NT2/D1 (cell line): ENCODE measurements at regions not wholly inside any gene's neighbourhood (a gene's known extent, or its start where the extent isn't known, plus 50 kb on each side); places are given as distances from the start of the nearest gene placed in this dataset.
A peak's percentile ranks its signal among the peaks of the same experiment; 100 is the strongest.

Experiments
- DNase-seq: peaks from one replicate; pipeline ENCODE4 v3.0.0-alpha.2; 2011; ENCODE audit warnings: low read depth, low spot score
- H3K27me3 ChIP-seq: 2 replicates; pipeline ENCODE4 v1.6.0; 2011; ENCODE audit warnings: mild to moderate bottlenecking; ENCODE audit not compliant: insufficient read length, insufficient read depth
- H3K36me3 ChIP-seq: 2 replicates; pipeline ENCODE4 v1.6.1; 2011; ENCODE audit warnings: mild to moderate bottlenecking, low read length, mixed read lengths; ENCODE audit not compliant: insufficient read depth, insufficient read length
- H3K4me1 ChIP-seq: 2 replicates; pipeline ENCODE4 v1.5.1; 2011; ENCODE audit not compliant: insufficient read depth, insufficient read length
- H3K4me3 ChIP-seq: 2 replicates; pipeline ENCODE4 v1.5.1; 2011; ENCODE audit warnings: low read depth; ENCODE audit not compliant: insufficient read length
- H3K9ac ChIP-seq: 2 replicates; pipeline ENCODE4 v1.6.0; 2011; ENCODE audit warnings: low read depth; ENCODE audit not compliant: insufficient read length
- H3K9me3 ChIP-seq: 2 replicates; pipeline ENCODE4 v1.5.1; 2011; ENCODE audit warnings: mild to moderate bottlenecking, low read length; ENCODE audit not compliant: insufficient read depth
- SUZ12 ChIP-seq: IDR thresholded peaks from 2 replicates; pipeline ENCODE4 v1.6.1; 2011; ENCODE audit not compliant: insufficient read length, insufficient read depth; ENCODE audit errors: extremely low read depth
- YY1 ChIP-seq: IDR thresholded peaks from 2 replicates; pipeline ENCODE4 v1.6.1; 2011; ENCODE audit not compliant: insufficient read length, insufficient read depth
- ZNF274 ChIP-seq: IDR thresholded peaks from 2 replicates; pipeline ENCODE4 v1.6.1; 2011; ENCODE audit warnings: mild to moderate bottlenecking, low read depth, low read length

DNA sequence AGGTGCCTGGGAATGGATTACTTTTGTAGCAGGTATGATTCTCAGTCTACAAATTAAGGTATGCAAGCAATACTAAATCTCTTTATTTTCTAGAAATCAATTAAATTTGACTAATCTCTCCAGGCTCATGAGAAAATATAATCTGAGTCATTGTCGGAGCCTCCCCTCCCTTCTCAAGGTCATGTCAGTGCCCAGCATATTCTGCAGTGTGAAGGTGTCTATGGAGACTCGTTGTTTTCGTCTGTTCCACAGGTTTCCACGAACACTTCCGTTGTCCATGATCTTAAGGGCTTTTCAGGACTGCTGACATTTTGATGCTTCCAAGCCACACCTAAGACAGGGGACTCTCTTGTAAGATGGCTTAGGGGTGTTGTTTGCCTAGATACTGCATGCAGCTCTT is 56.6 kb upstream of the SCOC start:
- Histone ChIP-seq H3K9me3 (0 out of 2 replicates have a peak, but pooled peaks cover 3% of the 10 kb centered on the region), H3K36me3 (no peaks in the 10 kb centered on the region), H3K9ac (no peak overlapping the region), H3K27me3 (peaks cover 17% of the 10 kb centered on the region), H3K4me3 (no peak overlapping the region), H3K4me1 (peaks cover 3% of the 10 kb centered on the region)
- no peak for DNase-seq
- TF ChIP-seq ZNF274 = no peak
- TF ChIP-seq YY1 = no peak
- no peak for TF ChIP-seq SUZ12

DNA sequence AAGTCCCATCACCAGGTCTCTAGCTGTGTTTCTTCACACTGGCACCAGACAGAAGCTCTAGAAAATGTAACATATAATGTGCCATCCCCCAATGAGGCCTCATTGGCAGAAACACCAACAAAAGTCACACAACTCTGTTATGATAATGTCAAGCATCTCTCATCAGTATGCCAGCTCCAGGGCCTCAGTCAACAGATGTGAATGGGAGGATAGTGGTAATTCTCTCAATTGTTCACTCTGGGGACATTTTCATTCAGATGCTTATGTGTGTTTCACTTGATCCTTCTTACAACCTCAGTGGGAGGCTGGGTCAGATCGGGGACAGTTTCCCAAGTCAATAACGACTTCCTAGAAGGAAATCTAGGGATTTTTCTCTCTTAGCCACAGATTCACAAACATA is 57.5 kb upstream of the SCOC start:
- TF ChIP-seq ZNF274 (no peak), YY1 (no peak)
- Histone ChIP-seq H3K27me3 (peaks cover 17% of the 10 kb centered on the region), H3K4me3 (no peak overlapping the region), H3K9me3 (no peaks in the 10 kb centered on the region), H3K4me1 (peaks cover 3% of the 10 kb centered on the region), H3K9ac (no peak overlapping the region), H3K36me3 (no peaks in the 10 kb centered on the region)
- DNase-seq = peak; percentile 75

DNA sequence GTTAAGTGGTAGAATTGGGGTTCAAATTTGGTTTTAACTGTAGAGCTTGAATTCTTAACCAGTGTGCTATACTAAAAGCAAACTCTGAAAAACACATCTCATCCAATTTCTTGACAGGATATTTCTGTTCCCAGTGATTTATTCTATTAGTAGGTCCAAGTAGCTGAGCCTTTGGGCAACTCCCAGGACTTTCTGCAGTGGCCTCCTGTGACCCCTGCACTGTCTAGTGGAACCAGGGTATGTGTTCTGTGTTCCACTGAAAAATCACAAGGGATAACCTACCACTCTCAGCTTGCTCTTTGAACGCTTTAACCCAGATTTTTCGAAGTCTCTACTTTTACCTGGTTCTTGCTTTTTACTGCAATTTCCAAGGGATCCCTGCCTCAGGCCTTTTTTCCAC is 58.0 kb upstream of the SCOC start:
- DNase-seq = no peak
- Histone ChIP-seq H3K9ac (no peak overlapping the region), H3K4me1 (peaks cover 3% of the 10 kb centered on the region), H3K36me3 (no peaks in the 10 kb centered on the region), H3K9me3 (no peaks in the 10 kb centered on the region), H3K27me3 (peaks cover 17% of the 10 kb centered on the region), H3K4me3 (no peak overlapping the region)
- TF ChIP-seq SUZ12 (no peak), ZNF274 (no peak), YY1 (no peak)

DNA sequence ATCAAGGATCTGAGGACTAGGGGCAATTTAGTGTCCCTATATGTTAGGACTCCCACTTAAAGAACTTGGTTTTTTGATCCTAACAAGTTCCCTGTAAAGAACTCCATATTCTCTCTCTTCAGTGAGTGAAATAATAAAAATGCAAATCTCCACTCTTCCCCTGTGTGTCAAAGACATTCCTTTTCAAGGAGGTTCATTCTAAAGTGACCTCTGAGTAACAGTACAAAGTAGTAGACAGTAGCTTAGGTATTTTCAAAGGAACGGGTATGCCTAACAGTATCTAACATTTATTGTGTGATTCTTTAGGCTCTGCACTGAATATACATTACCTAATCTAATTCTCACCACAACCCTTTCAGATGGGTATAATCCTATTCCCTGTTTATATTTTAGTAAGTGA is 58.4 kb upstream of the SCOC start:
- Histone ChIP-seq H3K4me1 (peaks cover 3% of the 10 kb centered on the region), H3K36me3 (no peaks in the 10 kb centered on the region), H3K27me3 (peaks cover 17% of the 10 kb centered on the region), H3K4me3 (no peak overlapping the region), H3K9me3 (no peaks in the 10 kb centered on the region), H3K9ac (no peak overlapping the region)
- TF ChIP-seq SUZ12 = no peak
- no peak for TF ChIP-seq YY1
- TF ChIP-seq ZNF274 = no peak
- DNase-seq = no peak

DNA sequence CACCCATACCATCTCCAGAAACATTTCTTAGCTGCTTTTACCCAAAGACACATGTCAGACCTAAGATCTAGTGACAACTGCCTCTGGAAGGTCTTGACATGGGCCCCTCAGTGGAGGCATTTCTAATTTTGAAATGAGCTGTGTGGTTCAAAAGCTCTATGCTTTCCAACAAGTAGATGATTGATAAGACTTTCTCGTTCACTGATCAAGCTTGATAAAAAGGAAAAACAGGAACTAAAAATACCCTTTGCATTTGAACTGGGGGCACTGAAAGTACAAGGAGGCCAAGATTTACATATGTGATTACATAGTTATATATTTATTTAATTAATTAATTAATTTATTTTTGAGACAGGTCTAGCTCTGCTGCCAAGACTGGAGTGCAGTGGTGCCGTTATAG is 61.3 kb upstream of the SCOC start:
- Histone ChIP-seq H3K36me3 (no peaks in the 10 kb centered on the region), H3K9me3 (no peaks in the 10 kb centered on the region), H3K9ac (no peak overlapping the region), H3K4me3 (no peak overlapping the region), H3K27me3 (peaks cover 17% of the 10 kb centered on the region), H3K4me1 (peaks cover 3% of the 10 kb centered on the region)
- no peak for TF ChIP-seq YY1
- DNase-seq = no peak

DNA sequence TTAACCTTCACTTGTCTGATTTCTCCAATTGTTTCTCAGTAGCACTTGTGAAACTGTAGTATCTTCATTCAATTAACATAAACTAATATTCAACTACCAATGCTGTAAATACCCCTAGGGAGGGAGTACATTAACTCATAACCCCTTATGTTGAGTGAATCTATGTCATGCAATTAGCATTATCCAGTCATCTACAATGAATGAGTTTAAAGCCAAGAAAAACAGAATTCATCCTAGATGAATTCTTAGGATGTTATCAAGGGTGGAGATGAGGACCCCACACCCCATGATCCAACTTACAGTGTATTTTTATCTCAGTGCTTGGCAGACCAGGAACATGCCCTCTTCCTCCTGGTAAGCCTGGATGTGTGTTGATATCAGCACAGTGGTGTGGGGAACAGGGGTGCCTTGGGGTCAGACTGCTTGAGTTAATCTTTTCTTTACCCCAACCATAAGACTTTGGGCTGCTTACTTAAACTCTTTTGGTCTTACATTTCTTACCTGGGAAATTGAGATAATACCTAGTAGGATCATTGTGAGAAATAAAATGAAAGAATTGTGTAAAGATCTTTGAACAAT is 62.1 kb upstream of the SCOC start:
- no peaks in the 10 kb centered on the region for H3K4me1 ChIP-seq
- no peak overlapping the region for H3K9ac ChIP-seq
- no peak for DNase-seq
- H3K27me3 ChIP-seq = peaks cover 13% of the 10 kb centered on the region
- H3K4me3 ChIP-seq = no peak overlapping the region
- H3K36me3 ChIP-seq = no peaks in the 10 kb centered on the region
- no peaks in the 10 kb centered on the region for H3K9me3 ChIP-seq
- TF ChIP-seq ZNF274 (no peak), SUZ12 (no peak), YY1 (no peak)

DNA sequence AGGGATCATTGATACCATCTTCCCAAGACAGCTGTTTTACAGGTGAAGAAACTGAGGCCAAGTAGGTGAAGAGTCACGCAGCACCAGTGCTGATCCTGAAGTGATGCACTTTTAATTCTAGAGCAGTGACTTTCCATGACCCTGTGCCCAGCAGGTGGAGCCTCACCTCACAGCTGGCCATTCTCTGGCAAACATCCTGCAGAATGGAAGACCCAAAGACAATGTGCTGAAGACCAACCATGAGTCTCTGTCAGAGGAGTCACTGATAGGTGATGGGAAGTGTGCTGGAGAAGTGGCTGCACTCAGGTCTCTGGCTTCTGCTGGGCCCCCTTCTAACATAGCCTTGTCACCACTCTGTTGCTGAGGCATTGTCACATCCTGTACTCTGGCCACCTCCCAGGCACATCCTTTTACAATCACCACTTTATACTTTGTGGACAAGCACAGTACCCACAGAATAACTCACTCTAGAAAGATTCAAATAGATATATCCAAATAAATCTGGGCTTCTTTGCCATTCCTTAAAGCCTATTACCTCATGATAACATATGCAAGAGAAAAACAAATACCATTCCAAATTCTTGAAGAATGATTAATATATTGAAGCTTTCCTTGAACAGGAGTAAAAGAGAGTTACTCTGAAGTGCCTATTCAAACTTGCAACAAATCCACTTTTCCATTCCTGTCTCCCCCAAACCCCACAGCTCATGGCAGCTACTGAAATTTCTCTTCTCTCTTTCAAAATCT is 64.1 kb upstream of the SCOC start:
- no peak overlapping the region for H3K9ac ChIP-seq
- H3K4me3 ChIP-seq = no peak overlapping the region
- H3K4me1 ChIP-seq = no peaks in the 10 kb centered on the region
- no peak for TF ChIP-seq SUZ12
- no peak for TF ChIP-seq ZNF274
- TF ChIP-seq YY1 = no peak
- DNase-seq = no peak
- no peaks in the 10 kb centered on the region for H3K9me3 ChIP-seq
- peaks cover 2% of the 10 kb centered on the region for H3K27me3 ChIP-seq
- H3K36me3 ChIP-seq = no peaks in the 10 kb centered on the region
